Panc1 (cell line): ENCODE measurements at regions not wholly inside any gene's neighbourhood (a gene's known extent, or its start where the extent isn't known, plus 50 kb on each side); places are given as distances from the start of the nearest gene placed in this dataset.

Experiments
- POLR2AphosphoS5 ChIP-seq: IDR thresholded peaks from 2 replicates; pipeline ENCODE4 v1.6.1; 2012; ENCODE audit warnings: mild to moderate bottlenecking, low read depth, low read length, moderate library complexity
- REST ChIP-seq, 2 experiments: IDR thresholded peaks; 2 replicates each; pipeline ENCODE4 v1.6.1; 2011 to 2012; ENCODE audit warnings: low read depth in 2 of 2, control low read depth in 1 of 2, low read length in 1 of 2, mild to moderate bottlenecking in 1 of 2, moderate library complexity in 1 of 2; ENCODE audit not compliant: insufficient read depth in 1 of 2
- TCF7L2 ChIP-seq: IDR thresholded peaks from 2 replicates; pipeline ENCODE4 v1.6.1; 2011; ENCODE audit warnings: mild to moderate bottlenecking, low read depth, low read length, inconsistent platforms
- TF ChIP-seq, protein P1 (sequence below): fragments of 450-650 bp; IDR thresholded peaks from 2 replicates; pipeline ENCODE4 v1.5.1; 2017; ENCODE audit warnings: mild to moderate bottlenecking

- TF ChIP-seq, protein P1, sequence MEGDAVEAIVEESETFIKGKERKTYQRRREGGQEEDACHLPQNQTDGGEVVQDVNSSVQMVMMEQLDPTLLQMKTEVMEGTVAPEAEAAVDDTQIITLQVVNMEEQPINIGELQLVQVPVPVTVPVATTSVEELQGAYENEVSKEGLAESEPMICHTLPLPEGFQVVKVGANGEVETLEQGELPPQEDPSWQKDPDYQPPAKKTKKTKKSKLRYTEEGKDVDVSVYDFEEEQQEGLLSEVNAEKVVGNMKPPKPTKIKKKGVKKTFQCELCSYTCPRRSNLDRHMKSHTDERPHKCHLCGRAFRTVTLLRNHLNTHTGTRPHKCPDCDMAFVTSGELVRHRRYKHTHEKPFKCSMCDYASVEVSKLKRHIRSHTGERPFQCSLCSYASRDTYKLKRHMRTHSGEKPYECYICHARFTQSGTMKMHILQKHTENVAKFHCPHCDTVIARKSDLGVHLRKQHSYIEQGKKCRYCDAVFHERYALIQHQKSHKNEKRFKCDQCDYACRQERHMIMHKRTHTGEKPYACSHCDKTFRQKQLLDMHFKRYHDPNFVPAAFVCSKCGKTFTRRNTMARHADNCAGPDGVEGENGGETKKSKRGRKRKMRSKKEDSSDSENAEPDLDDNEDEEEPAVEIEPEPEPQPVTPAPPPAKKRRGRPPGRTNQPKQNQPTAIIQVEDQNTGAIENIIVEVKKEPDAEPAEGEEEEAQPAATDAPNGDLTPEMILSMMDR, result no peak
- TF ChIP-seq POLR2AphosphoS5 (no peak), TCF7L2 (no peak), REST (IDR thresholded peaks at IDR 0.05; ENCODE audit: insufficient read depth in 1 of 2, low read depth in 2 of 2, low read length in 1 of 2) (no peak)
These were observed 151.0 kb downstream of the C4orf33 start for GRCh38 chr4:129246910-129247461.
